CD4-positive, CD25-positive, alpha-beta regulatory T cell (primary cell): ENCODE measurements at regions not wholly inside any gene's neighbourhood (a gene's known extent, or its start where the extent isn't known, plus 50 kb on each side); places are given as distances from the start of the nearest gene placed in this dataset.

Experiments
- ATAC-seq, 2 donors: fragments of 150-1000 bp; cut with Tn5 transposase; one replicate each; pipeline ENCODE4 v1.10.0; 2021; ENCODE audit warnings: low read depth in 2 of 2, moderate number of reproducible peaks in 2 of 2, moderate library complexity in 1 of 2
- DNase-seq, 3 donors: peaks; one replicate each; pipeline versions ENCODE4 v3.0.0 to v3.0.0-alpha.2; 2012 to 2022; ENCODE audit warnings: mixed read lengths in 1 of 3
- H3K27ac ChIP-seq: one replicate; pipeline ENCODE4 v1.7.0; 2013; ENCODE audit warnings: mild to moderate bottlenecking, low read length; ENCODE audit not compliant: insufficient read depth, poor library complexity, severe bottlenecking
- H3K27me3 ChIP-seq: one replicate; pipeline ENCODE4 v1.7.0; 2013; ENCODE audit warnings: low read length; ENCODE audit not compliant: control insufficient read depth, insufficient read depth
- H3K36me3 ChIP-seq: one replicate; pipeline ENCODE4 v1.7.0; 2013; ENCODE audit warnings: mild to moderate bottlenecking, low read length, moderate library complexity; ENCODE audit not compliant: control insufficient read depth, insufficient read depth
- H3K4me1 ChIP-seq: 2 replicates; pipeline ENCODE4 v1.7.0; 2013; ENCODE audit warnings: mild to moderate bottlenecking, low read length; ENCODE audit not compliant: insufficient read depth, control insufficient read depth, poor library complexity, severe bottlenecking
- H3K4me3 ChIP-seq: one replicate; pipeline ENCODE4 v1.7.0; 2013; ENCODE audit warnings: low read depth, mild to moderate bottlenecking, low read length, moderate library complexity
- H3K9me3 ChIP-seq, 2 experiments: 1 replicate in 1 of 2; 2 replicates in 1 of 2; pipeline ENCODE4 v1.7.0; 2013; ENCODE audit warnings: low read length in 2 of 2, mild to moderate bottlenecking in 1 of 2, moderate library complexity in 1 of 2; ENCODE audit not compliant: control insufficient read depth in 2 of 2
- H3K27ac Mint-ChIP-seq, 3 donors: one replicate each; pipeline ENCODE4 v1.8.0; 2020 to 2022; ENCODE audit warnings: mild to moderate bottlenecking in 3 of 3, mixed read lengths in 3 of 3, moderate library complexity in 2 of 3
- H3K27me3 Mint-ChIP-seq: one replicate; pipeline ENCODE4 v1.8.0; 2022; ENCODE audit warnings: mild to moderate bottlenecking, mixed read lengths
- H3K36me3 Mint-ChIP-seq: one replicate; pipeline ENCODE4 v1.8.0; 2020; ENCODE audit warnings: mixed read lengths
- H3K4me1 Mint-ChIP-seq, 4 donors: one replicate each; pipeline ENCODE4 v1.8.0; 2020 to 2022; ENCODE audit warnings: mixed read lengths in 4 of 4, mild to moderate bottlenecking in 1 of 4
- H3K4me3 Mint-ChIP-seq, 4 donors: one replicate each; pipeline ENCODE4 v1.8.0; 2020 to 2022; ENCODE audit warnings: mild to moderate bottlenecking in 4 of 4, mixed read lengths in 4 of 4, moderate library complexity in 3 of 4
- H3K9me3 Mint-ChIP-seq, 7 donors: one replicate each; pipeline ENCODE4 v1.8.0; 2020 to 2022; ENCODE audit warnings: mixed read lengths in 7 of 7, mild to moderate bottlenecking in 3 of 7, moderate library complexity in 2 of 7

DNA sequence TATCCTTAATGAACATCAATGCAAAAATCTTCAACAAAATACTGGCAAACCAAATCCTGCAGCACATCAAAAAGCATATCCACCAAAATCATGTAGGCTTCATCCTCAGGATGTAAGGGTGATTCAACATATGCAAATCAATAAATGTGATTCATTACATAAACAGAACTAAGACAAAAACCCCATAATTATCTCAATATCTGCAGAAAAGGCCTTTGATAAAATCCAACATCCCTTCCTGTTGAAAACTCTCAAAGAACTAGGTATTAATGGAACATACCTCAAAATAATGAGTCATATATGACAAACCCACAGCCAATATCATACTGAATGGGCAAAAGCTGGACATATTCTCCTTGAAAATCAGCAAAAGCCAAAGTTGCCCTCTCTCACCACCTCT, 54.6 kb upstream of the DEPDC1 start:
- Mint-ChIP-seq H3K27ac (no peak overlapping the region), H3K4me3 (no peak overlapping the region), H3K27me3 (no peaks in the 10 kb centered on the region), H3K36me3 (no peaks in the 10 kb centered on the region), H3K4me1 (no peaks in the 10 kb centered on the region), H3K9me3 (peaks cover 5 to 20% (median 13%) of the 10 kb centered on the region in 7 donors)
- no peaks in the 10 kb centered on the region for H3K4me1 ChIP-seq
- H3K27me3 ChIP-seq: no peaks in the 10 kb centered on the region
- no peak overlapping the region for H3K4me3 ChIP-seq
- H3K36me3 ChIP-seq: no peaks in the 10 kb centered on the region
- DNase-seq (no peak), ATAC-seq (no peak)
- H3K9me3 ChIP-seq: no peaks in the 10 kb centered on the region
- no peak overlapping the region for H3K27ac ChIP-seq

DNA sequence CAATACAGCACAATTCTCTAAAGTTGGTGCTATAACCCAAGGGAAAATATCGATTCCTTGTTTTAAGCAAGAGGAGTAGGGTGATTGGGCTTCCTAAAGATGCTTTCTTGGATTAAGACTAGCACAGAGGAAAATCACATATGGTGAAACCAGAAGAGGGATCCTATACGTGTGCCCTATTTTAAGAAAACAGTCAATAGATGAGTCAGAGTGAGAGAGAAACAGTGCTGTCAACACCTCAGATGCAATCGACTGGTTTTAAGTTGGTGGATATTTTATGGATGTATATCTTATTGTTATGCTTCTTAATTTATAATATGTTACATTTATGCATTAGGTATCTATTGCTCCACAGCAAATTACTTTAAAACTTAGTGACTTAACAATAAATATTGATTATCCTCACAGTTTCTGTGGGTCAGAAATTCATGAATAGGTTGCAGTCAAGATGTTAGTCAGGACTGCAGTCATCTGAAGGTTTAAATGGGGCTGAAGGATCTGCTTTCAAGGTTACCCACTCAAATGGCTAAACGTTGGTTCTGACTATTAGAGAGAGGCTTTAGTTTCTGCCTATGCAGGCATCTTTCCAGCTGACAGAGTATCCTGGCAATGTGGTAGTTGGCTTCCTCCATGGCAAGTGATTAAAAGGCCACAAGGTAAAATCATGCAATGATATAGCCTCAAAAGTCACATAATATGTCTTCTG, 61.6 kb upstream of the DEPDC1 start:
- Histone ChIP-seq H3K27me3 (no peaks in the 10 kb centered on the region), H3K9me3 (no peaks in the 10 kb centered on the region), H3K27ac (no peak overlapping the region), H3K4me1 (no peaks in the 10 kb centered on the region), H3K4me3 (no peak overlapping the region), H3K36me3 (no peaks in the 10 kb centered on the region)
- Mint-ChIP-seq H3K9me3 (peaks cover 1 to 12% (median 4%) of the 10 kb centered on the region in 7 donors), H3K4me3 (no peak overlapping the region), H3K27ac (no peak overlapping the region), H3K27me3 (no peaks in the 10 kb centered on the region), H3K36me3 (no peaks in the 10 kb centered on the region), H3K4me1 (no peaks in the 10 kb centered on the region)
- ATAC-seq (no peak), DNase-seq (no peak)

DNA sequence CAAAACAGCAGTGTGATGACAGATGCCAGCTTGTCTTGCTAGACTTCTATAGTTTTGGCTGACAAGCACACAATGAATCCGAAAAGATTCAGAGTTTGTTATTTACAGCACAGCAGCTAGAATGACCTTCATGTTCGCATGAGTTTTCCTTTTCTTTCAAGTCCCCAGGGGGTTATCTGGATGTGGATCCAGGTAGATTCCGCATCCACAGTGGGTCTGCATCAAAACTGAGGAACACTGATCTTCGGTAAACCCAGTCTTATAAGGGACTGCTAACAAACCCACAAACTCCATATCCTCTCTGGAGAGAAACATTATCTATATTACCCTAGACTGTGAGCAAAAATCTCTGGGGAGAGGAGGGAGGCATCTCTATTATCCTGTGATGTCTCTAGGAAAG, 69.0 kb upstream of the DEPDC1 start:
- Histone ChIP-seq H3K9me3 (no peaks in the 10 kb centered on the region), H3K4me3 (no peak overlapping the region), H3K4me1 (no peaks in the 10 kb centered on the region), H3K27me3 (no peaks in the 10 kb centered on the region), H3K27ac (no peak overlapping the region), H3K36me3 (no peaks in the 10 kb centered on the region)
- Mint-ChIP-seq H3K36me3 (no peaks in the 10 kb centered on the region), H3K27ac (no peak overlapping the region), H3K9me3 (peaks cover 0 to 5% (median 2%) of the 10 kb centered on the region in 7 donors), H3K27me3 (peaks cover 4% of the 10 kb centered on the region), H3K4me1 (no peaks in the 10 kb centered on the region), H3K4me3 (no peak overlapping the region)
- ATAC-seq (no peak), DNase-seq (no peak)

DNA sequence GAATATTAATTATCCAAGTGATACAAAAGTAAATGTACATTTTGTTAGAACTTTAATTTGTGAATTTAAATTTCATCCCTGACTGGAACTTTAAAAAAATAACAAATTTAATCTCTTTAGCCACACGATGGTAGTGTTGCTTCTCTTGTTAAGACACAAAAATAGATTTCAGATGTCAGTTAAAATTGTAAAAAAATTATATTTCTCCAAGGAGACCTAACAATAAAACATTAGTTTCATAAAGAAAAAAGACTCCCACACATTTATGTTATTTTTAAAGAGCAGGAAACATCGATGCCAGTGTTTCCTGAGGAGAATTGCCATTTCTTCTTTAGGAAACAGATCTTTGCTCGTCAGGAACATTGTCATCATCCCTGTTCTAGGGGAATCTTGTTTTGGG, 74.0 kb upstream of the DEPDC1 start:
- Mint-ChIP-seq H3K4me1 (no peaks in the 10 kb centered on the region), H3K27me3 (peaks cover 4% of the 10 kb centered on the region), H3K27ac (no peak overlapping the region), H3K9me3 (peaks cover 0 to 8% (median 0%) of the 10 kb centered on the region in 7 donors), H3K4me3 (no peak overlapping the region), H3K36me3 (no peaks in the 10 kb centered on the region)
- no peaks in the 10 kb centered on the region for H3K27me3 ChIP-seq
- H3K4me3 ChIP-seq: no peak overlapping the region
- no peak overlapping the region for H3K27ac ChIP-seq
- no peaks in the 10 kb centered on the region for H3K4me1 ChIP-seq
- ATAC-seq: no peak
- DNase-seq: no peak
- H3K9me3 ChIP-seq: no peaks in the 10 kb centered on the region
- H3K36me3 ChIP-seq: no peaks in the 10 kb centered on the region

DNA sequence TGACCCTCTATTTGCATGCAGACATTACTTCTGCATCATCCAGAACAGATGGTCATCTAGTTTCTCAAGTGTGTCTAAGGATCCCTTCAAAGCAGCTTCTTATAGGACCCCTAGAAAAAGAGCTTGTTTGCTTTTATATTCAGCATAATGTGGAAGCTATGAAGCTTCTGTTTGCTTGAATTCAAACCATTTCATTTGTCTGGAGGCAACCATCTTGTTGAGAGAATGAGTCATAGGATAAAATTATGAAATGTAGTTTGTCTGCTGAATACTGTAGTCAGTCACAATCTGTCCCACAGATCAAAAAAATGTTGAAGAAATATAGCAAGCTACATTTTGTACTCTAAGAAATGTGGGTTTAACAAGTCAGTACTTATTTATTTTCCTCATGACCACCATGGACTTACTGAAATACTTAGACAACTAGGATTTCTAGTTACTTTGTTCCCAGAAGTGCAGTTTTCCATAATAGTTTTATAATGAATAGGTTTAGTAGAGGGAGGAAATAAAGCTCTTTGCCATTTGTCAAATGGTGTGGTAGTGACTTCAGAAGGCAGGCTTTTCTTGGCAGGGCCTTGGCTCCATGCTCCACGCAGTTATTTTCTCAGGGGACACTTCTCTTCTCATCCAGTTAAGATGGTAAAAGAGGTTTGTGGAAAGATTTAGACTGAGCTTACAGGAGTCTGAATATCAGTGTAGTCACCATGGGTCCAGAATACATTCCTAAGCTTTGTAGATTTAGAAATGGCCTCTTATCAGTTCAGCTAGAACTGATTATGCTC, 74.8 kb upstream of the DEPDC1 start:
- peaks cover 0 to 8% (median 0%) of the 10 kb centered on the region in 7 donors for H3K9me3 Mint-ChIP-seq
- ATAC-seq (no peak), DNase-seq (no peak)
- H3K4me3 ChIP-seq: no peak overlapping the region
- H3K27ac Mint-ChIP-seq: no peak overlapping the region
- H3K27ac ChIP-seq: no peak overlapping the region
- H3K9me3 ChIP-seq: no peaks in the 10 kb centered on the region
- no peaks in the 10 kb centered on the region for H3K36me3 Mint-ChIP-seq
- no peak overlapping the region for H3K4me3 Mint-ChIP-seq
- H3K36me3 ChIP-seq: no peaks in the 10 kb centered on the region
- H3K4me1 Mint-ChIP-seq: no peaks in the 10 kb centered on the region
- peaks cover 4% of the 10 kb centered on the region for H3K27me3 Mint-ChIP-seq
- no peaks in the 10 kb centered on the region for H3K27me3 ChIP-seq
- H3K4me1 ChIP-seq: no peaks in the 10 kb centered on the region

DNA sequence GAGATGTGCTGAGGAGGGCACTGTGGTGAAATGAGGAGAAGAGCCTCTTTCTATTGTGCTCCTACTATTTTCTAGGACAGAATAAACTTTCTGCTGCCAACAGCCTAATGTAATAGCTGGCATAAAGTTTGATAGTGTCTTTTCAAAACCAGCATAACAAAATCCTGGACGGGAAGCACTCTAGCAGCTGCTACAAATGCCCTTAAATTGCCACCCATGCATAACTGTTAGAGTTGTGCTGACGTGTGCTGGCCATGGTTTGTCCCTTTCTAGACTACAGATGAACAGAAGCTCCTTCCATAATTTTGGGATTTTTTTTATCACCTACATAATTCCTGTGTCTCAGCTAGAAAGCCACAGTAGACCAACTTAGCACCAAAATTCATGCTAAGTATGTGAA, 88.5 kb upstream of the DEPDC1 start:
- no peaks in the 10 kb centered on the region for H3K36me3 Mint-ChIP-seq
- no peaks in the 10 kb centered on the region for H3K27me3 Mint-ChIP-seq
- ATAC-seq: no peak
- Histone ChIP-seq H3K9me3 (no peaks in the 10 kb centered on the region), H3K36me3 (no peaks in the 10 kb centered on the region), H3K27ac (no peak overlapping the region), H3K4me3 (no peak overlapping the region), H3K27me3 (no peaks in the 10 kb centered on the region), H3K4me1 (no peaks in the 10 kb centered on the region)
- no peak overlapping the region for H3K27ac Mint-ChIP-seq
- H3K9me3 Mint-ChIP-seq: peaks cover 0 to 16% (median 2%) of the 10 kb centered on the region in 7 donors
- no peaks in the 10 kb centered on the region for H3K4me1 Mint-ChIP-seq
- H3K4me3 Mint-ChIP-seq: no peak overlapping the region
- DNase-seq: no peak

DNA sequence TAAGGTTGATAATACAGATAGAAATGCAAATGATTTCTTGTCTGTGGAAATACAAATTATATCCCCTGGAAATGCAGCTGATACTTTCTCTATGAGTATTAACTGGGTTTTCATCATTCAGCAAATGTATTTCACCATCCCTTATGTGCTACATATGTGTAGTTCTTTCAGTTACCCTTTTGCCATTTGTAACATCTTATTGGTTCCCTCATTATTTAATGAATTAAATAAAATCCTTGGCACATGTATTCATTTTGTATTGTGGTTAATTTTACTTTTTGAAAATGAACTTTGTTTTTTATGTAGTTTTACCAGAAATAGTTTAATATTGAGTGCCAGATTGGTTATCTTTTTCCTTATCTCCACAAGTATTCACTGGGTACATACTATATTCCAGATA, 89.9 kb upstream of the DEPDC1 start:
- Histone ChIP-seq H3K27me3 (no peaks in the 10 kb centered on the region), H3K9me3 (no peaks in the 10 kb centered on the region), H3K36me3 (no peaks in the 10 kb centered on the region), H3K27ac (no peak overlapping the region), H3K4me1 (no peaks in the 10 kb centered on the region), H3K4me3 (no peak overlapping the region)
- no peaks in the 10 kb centered on the region for H3K4me1 Mint-ChIP-seq
- H3K4me3 Mint-ChIP-seq: no peak overlapping the region
- no peaks in the 10 kb centered on the region for H3K27me3 Mint-ChIP-seq
- DNase-seq (no peak), ATAC-seq (no peak)
- H3K27ac Mint-ChIP-seq: no peak overlapping the region
- H3K36me3 Mint-ChIP-seq: no peaks in the 10 kb centered on the region
- peaks cover 0 to 16% (median 2%) of the 10 kb centered on the region in 7 donors for H3K9me3 Mint-ChIP-seq

DNA sequence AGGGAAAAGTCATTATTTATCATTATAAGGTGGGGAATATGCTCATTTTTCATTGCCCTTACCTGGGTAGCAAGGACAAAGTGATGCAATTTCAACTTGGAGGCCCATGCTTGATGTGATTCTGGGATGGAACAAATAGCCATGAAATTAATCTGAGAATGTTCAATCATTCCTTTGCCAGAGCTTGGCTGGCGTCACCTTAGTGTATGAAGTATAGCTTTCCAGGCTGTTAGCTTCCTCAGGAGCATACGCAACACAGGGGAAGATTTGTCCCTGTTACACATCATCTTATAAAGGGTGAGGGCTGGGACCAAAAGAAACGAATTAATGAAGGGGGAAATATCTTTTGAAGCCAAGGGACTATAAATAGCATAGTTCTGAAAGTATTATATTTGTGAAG, 91.4 kb upstream of the DEPDC1 start:
- no peak overlapping the region for H3K4me3 Mint-ChIP-seq
- Histone ChIP-seq H3K36me3 (no peaks in the 10 kb centered on the region), H3K27ac (no peak overlapping the region), H3K9me3 (no peaks in the 10 kb centered on the region), H3K4me3 (no peak overlapping the region), H3K4me1 (no peaks in the 10 kb centered on the region), H3K27me3 (no peaks in the 10 kb centered on the region)
- H3K36me3 Mint-ChIP-seq: no peaks in the 10 kb centered on the region
- H3K27ac Mint-ChIP-seq: no peak overlapping the region
- DNase-seq: no peak
- H3K9me3 Mint-ChIP-seq: peaks cover 0 to 16% (median 2%) of the 10 kb centered on the region in 7 donors
- H3K27me3 Mint-ChIP-seq: no peaks in the 10 kb centered on the region
- no peak for ATAC-seq
- no peaks in the 10 kb centered on the region for H3K4me1 Mint-ChIP-seq
